Esophagus muscularis mucosa (tissue), 4 donors: ENCODE measurements at regions not wholly inside any gene's neighbourhood (a gene's known extent, or its start where the extent isn't known, plus 50 kb on each side); places are given as distances from the start of the nearest gene placed in this dataset.

Experiments used
- EP300 ChIP-seq: sonication (generic); formaldehyde crosslinking; IDR thresholded peaks from one replicate; pipeline ENCODE4 v1.6.1; 2017; ENCODE audit warnings: antibody characterized with exemption
- POLR2A ChIP-seq: fragments of 450-650 bp; IDR thresholded peaks from one replicate; pipeline ENCODE4 v1.6.1; 2017; ENCODE audit warnings: antibody characterized with exemption, moderate library complexity, mild to moderate bottlenecking, low read depth
- TF ChIP-seq, protein P1 (sequence below), 3 experiments: fragments of 200-600 bp in 2 of 3; fragments of 450-650 bp in 1 of 3; sonication (generic) in 2 of 3; IDR thresholded peaks; one replicate each; pipeline ENCODE4 v1.5.1; 2017 to 2019; ENCODE audit warnings: antibody characterized with exemption in 3 of 3, mild to moderate bottlenecking in 2 of 3, moderate library complexity in 1 of 3

DNA sequence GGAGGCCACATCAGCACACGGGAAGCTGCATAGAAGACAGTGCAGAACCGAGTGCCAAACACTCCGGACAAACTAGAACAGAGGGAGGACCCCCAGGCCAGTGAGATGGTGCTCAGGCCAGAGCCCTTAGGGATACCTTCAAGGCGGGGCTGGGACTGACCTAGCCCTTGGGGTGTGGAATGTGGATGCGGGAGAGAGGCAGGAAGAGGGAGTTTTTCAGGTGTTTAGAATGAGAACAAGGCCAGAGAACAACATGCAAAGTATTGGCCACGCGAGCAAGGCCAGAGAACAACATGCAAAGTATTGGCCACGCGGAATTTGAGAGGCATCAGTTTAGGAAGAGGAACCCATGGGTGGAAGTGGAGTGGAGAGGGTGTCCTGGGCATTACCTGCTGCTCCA lies 65.1 kb upstream of the ATP12A start:
- TF ChIP-seq, protein P1, sequence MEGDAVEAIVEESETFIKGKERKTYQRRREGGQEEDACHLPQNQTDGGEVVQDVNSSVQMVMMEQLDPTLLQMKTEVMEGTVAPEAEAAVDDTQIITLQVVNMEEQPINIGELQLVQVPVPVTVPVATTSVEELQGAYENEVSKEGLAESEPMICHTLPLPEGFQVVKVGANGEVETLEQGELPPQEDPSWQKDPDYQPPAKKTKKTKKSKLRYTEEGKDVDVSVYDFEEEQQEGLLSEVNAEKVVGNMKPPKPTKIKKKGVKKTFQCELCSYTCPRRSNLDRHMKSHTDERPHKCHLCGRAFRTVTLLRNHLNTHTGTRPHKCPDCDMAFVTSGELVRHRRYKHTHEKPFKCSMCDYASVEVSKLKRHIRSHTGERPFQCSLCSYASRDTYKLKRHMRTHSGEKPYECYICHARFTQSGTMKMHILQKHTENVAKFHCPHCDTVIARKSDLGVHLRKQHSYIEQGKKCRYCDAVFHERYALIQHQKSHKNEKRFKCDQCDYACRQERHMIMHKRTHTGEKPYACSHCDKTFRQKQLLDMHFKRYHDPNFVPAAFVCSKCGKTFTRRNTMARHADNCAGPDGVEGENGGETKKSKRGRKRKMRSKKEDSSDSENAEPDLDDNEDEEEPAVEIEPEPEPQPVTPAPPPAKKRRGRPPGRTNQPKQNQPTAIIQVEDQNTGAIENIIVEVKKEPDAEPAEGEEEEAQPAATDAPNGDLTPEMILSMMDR (IDR thresholded peaks at IDR 0.05), result no peak
- no peak for TF ChIP-seq EP300
- no peak for TF ChIP-seq POLR2A
